ENCODE measurements at regions not wholly inside any gene's neighbourhood (a gene's known extent, or its start where the extent isn't known, plus 50 kb on each side); places are given as distances from the start of the nearest gene placed in this dataset.
A peak's percentile ranks its signal among the peaks of the same experiment; 100 is the strongest.

GRCh38 chr15:75140080-75140879 is 61.4 kb upstream of the C15orf39 start:
- no peak overlapping the region for H3K27ac ChIP-seq
- no peaks in the 10 kb centered on the region for H3K27me3 ChIP-seq
- no peak for TF ChIP-seq POLR2A (IDR thresholded peaks at IDR 0.05)
- TF ChIP-seq CTCF (IDR thresholded peaks at IDR 0.05), result no peak
- H3K9me3 ChIP-seq, result peaks cover 0 to 12% (median 6%) of the 10 kb centered on the region in 4 donors
- DNase-seq (no peak), ATAC-seq (peak; percentile 62 to 81 (median 78))
- 35% methylated on average over 5 of the region's 7 CpGs for WGBS (ENCODE audit: insufficient coverage, low coverage, low lambda C conversion rate, missing lambda C conversion rate)
- no peak overlapping the region for H3K4me3 ChIP-seq
- intact Hi-C loops (cut with DNase I), result no loop called here
- H3K4me1 ChIP-seq, result no peaks in the 10 kb centered on the region
- no peaks in the 10 kb centered on the region for H3K36me3 ChIP-seq

- H3K4me3 ChIP-seq, result no peak overlapping the region
- TF ChIP-seq CTCF (IDR thresholded peaks at IDR 0.05), result no peak
- no peak for TF ChIP-seq POLR2A (IDR thresholded peaks at IDR 0.05)
- ATAC-seq (no peak), DNase-seq (no peak)
- no peak overlapping the region for H3K27ac ChIP-seq
- H3K4me1 ChIP-seq, result no peaks in the 10 kb centered on the region
- peaks cover 0 to 12% (median 6%) of the 10 kb centered on the region in 4 donors for H3K9me3 ChIP-seq
- WGBS (ENCODE audit: insufficient coverage, low coverage, low lambda C conversion rate, missing lambda C conversion rate), result 88% methylated on average over 1 of the region's 3 CpGs
- intact Hi-C loops (cut with DNase I), result no loop called here
- H3K36me3 ChIP-seq, result no peaks in the 10 kb centered on the region
- no peaks in the 10 kb centered on the region for H3K27me3 ChIP-seq
Measured at GRCh38 chr15:75142499-75142898, 59.2 kb upstream of the C15orf39 start.

- 100% methylated on average over 1 of the region's 5 CpGs for WGBS (ENCODE audit: insufficient coverage, low coverage, low lambda C conversion rate, missing lambda C conversion rate)
- peaks cover 0 to 12% (median 6%) of the 10 kb centered on the region in 4 donors for H3K9me3 ChIP-seq
- ATAC-seq, result no peak
- no peak for DNase-seq
- intact Hi-C loops (cut with DNase I), result no loop called here
- TF ChIP-seq CTCF (IDR thresholded peaks at IDR 0.05) (no peak), POLR2A (IDR thresholded peaks at IDR 0.05) (no peak)
- no peaks in the 10 kb centered on the region for H3K27me3 ChIP-seq
- H3K27ac ChIP-seq, result no peak overlapping the region
- no peaks in the 10 kb centered on the region for H3K4me1 ChIP-seq
- H3K4me3 ChIP-seq, result no peak overlapping the region
- no peaks in the 10 kb centered on the region for H3K36me3 ChIP-seq
Measured at GRCh38 chr15:75143738-75144334, 57.8 kb upstream of the C15orf39 start.

- no peak for ATAC-seq
- no CpG with 5 or more reads among the region's 7 CpGs for WGBS (ENCODE audit: insufficient coverage, low coverage, low lambda C conversion rate, missing lambda C conversion rate)
- no peak for TF ChIP-seq CTCF (IDR thresholded peaks at IDR 0.05)
- no peak for TF ChIP-seq POLR2A (IDR thresholded peaks at IDR 0.05)
- H3K36me3 ChIP-seq, result no peaks in the 10 kb centered on the region
- no peaks in the 10 kb centered on the region for H3K27me3 ChIP-seq
- intact Hi-C loops (cut with DNase I), result no loop called here
- H3K27ac ChIP-seq, result no peak overlapping the region
- peaks cover 0 to 12% (median 6%) of the 10 kb centered on the region in 4 donors for H3K9me3 ChIP-seq
- DNase-seq, result no peak
- H3K4me1 ChIP-seq, result no peaks in the 10 kb centered on the region
- H3K4me3 ChIP-seq, result no peak overlapping the region
Measured at GRCh38 chr15:75145027-75145841, 56.4 kb upstream of the C15orf39 start.
